Testis (tissue), 2 donors: ENCODE measurements at regions not wholly inside any gene's neighbourhood (a gene's known extent, or its start where the extent isn't known, plus 50 kb on each side); places are given as distances from the start of the nearest gene placed in this dataset.

Source experiments
- DNase-seq: peaks from one replicate; pipeline ENCODE4 v3.0.0-alpha.2; 2019
- H3K27ac ChIP-seq, 2 donors: fragments of 200-600 bp; sonication (generic); one replicate each; pipeline ENCODE4 v1.5.1; 2019
- H3K27me3 ChIP-seq: fragments of 200-600 bp; sonication (generic); one replicate; pipeline ENCODE4 v1.5.1; 2019
- H3K36me3 ChIP-seq: fragments of 200-600 bp; sonication (generic); one replicate; pipeline ENCODE4 v1.5.1; 2017; ENCODE audit warnings: low read depth; ENCODE audit errors: missing control alignments
- H3K4me1 ChIP-seq: fragments of 200-600 bp; sonication (generic); one replicate; pipeline ENCODE4 v1.5.1; 2019
- H3K4me3 ChIP-seq, 2 donors: fragments of 200-600 bp; sonication (generic); one replicate each; pipeline ENCODE4 v1.5.1; 2017 to 2019
- H3K9me3 ChIP-seq: fragments of 200-600 bp; sonication (generic); one replicate; pipeline ENCODE4 v1.5.1; 2017
- POLR2A ChIP-seq: fragments of 450-650 bp; IDR thresholded peaks from one replicate; pipeline ENCODE4 v1.6.1; 2017; ENCODE audit warnings: antibody characterized with exemption, mild to moderate bottlenecking, moderate library complexity
- WGBS, 2 donors: methylation state at CpG; one replicate each; pipeline ENCODE4 v1.1.5; 2018; 5-methylcytosine and 5-hydroxymethylcytosine counted together
- intact Hi-C: fragments of 100-400 bp; cut with DNase I; formaldehyde crosslinking; loops from one replicate; pipeline ENCODE4 v1.15.1; 2023; ENCODE audit warnings: low total_unique reads
- TF ChIP-seq, protein P1 (sequence below), 3 experiments: fragments of 450-650 bp in 2 of 3; fragments of 200-600 bp in 1 of 3; sonication (generic) in 1 of 3; IDR thresholded peaks; one replicate each; pipeline ENCODE4 v1.5.1; 2016 to 2019; ENCODE audit warnings: antibody characterized with exemption in 3 of 3, mild to moderate bottlenecking in 2 of 3, moderate library complexity in 1 of 3

DNA sequence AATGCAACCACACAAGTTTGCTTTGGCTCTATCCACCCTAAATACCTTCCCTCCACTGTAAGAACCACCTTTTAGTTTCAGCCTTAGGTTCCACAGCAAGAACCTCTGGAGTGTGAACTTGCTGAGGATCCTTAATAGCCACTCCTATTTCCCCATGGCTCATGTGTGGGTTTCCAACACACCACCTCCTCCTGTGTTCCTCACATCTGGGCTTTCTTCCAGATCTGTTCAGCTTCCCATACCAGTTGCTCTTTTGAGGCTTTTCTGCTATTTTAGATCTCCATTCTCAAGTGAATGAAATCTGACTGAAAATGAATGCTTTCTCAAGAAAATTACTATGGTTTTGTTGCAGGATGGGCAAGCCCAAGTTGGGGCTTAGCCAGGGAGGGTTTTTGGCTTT is 104.8 kb upstream of the MIR17HG start:
- Histone ChIP-seq H3K9me3 (no peaks in the 10 kb centered on the region), H3K27me3 (no peaks in the 10 kb centered on the region), H3K4me1 (no peaks in the 10 kb centered on the region), H3K4me3 (no peak overlapping the region), H3K27ac (no peak overlapping the region), H3K36me3 (no peaks in the 10 kb centered on the region)
- intact Hi-C loops: no loop called here
- DNase-seq: no peak
- no peak for TF ChIP-seq POLR2A
- TF ChIP-seq, protein P1, sequence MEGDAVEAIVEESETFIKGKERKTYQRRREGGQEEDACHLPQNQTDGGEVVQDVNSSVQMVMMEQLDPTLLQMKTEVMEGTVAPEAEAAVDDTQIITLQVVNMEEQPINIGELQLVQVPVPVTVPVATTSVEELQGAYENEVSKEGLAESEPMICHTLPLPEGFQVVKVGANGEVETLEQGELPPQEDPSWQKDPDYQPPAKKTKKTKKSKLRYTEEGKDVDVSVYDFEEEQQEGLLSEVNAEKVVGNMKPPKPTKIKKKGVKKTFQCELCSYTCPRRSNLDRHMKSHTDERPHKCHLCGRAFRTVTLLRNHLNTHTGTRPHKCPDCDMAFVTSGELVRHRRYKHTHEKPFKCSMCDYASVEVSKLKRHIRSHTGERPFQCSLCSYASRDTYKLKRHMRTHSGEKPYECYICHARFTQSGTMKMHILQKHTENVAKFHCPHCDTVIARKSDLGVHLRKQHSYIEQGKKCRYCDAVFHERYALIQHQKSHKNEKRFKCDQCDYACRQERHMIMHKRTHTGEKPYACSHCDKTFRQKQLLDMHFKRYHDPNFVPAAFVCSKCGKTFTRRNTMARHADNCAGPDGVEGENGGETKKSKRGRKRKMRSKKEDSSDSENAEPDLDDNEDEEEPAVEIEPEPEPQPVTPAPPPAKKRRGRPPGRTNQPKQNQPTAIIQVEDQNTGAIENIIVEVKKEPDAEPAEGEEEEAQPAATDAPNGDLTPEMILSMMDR (IDR thresholded peaks at IDR 0.05): no peak

DNA sequence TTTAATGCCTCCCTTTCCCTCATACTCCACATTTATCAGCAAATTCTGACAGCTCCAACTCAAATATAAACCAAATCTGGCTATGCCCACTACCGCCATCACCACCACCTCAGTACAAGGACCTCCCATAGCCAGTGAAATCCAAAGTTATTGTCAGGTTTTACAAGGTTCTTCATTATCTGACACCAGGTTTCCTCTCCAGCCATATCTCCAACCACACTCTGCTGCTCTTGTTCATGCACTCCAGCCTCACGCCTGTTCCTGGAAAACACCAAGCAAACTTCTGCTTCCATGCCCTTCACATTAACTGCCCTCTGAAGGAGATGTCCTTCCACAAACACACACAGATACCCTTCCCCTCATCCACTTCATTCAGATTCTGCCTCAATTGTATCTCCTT is 102.2 kb upstream of the MIR17HG start:
- WGBS, 2 donors: 88 to 93% methylated on average over 2 of the region's 2 CpGs
- no peaks in the 10 kb centered on the region for H3K4me1 ChIP-seq
- intact Hi-C loops: no loop called here
- H3K4me3 ChIP-seq: no peak overlapping the region
- TF ChIP-seq POLR2A: no peak
- TF ChIP-seq, protein P1 (IDR thresholded peaks at IDR 0.05): no peak
- H3K27ac ChIP-seq: no peak overlapping the region
- no peak for DNase-seq
- no peaks in the 10 kb centered on the region for H3K9me3 ChIP-seq
- no peaks in the 10 kb centered on the region for H3K36me3 ChIP-seq
- no peaks in the 10 kb centered on the region for H3K27me3 ChIP-seq

DNA sequence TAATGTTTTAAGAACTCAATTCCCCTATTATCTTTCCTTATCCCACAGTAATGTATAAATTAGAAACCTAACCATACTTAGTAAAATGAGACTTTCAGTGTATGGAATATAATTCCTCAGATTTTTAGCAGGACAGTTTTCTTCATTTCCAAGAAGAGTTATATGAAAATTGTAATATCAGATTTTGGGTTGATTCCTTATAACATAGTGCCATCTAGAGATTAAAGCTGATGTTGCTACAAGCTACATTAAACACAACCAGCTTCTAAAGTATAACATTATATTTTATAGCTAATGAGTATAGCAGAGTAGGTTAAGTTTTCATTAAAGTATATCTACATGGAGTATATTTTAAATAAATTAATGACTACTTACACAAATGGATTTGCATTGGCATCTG is 99.7 kb upstream of the MIR17HG start:
- H3K4me1 ChIP-seq: no peaks in the 10 kb centered on the region
- intact Hi-C loops: no loop called here

DNA sequence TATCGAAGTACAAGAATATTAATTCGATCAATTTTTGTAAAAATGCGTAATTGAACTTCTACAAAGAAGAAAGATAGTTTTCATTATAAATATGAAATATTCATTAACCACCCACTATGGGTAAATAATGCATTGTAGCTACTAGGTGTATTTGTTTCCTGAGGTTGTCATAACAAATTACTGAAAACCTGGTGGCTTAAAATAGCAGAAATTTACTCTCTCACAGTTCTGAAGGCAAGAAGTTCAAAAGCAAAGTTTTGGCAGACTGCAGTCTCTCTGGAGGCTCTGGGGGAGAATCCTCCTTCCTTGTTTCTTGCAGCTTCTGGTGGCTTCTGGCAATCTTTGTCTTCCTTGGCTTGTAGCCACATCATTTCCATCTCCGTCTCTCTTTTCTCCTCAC is 99.2 kb upstream of the MIR17HG start:
- H3K27ac ChIP-seq: no peak overlapping the region
- H3K4me3 ChIP-seq: no peak overlapping the region
- H3K9me3 ChIP-seq: no peaks in the 10 kb centered on the region
- no peaks in the 10 kb centered on the region for H3K36me3 ChIP-seq
- 73 to 75% methylated on average over 4 of the region's 4 CpGs for WGBS, 2 donors
- H3K4me1 ChIP-seq: no peaks in the 10 kb centered on the region
- intact Hi-C loops: no loop called here
- H3K27me3 ChIP-seq: no peaks in the 10 kb centered on the region
- no peak for DNase-seq
- no peak for TF ChIP-seq POLR2A
- TF ChIP-seq, protein P1 (IDR thresholded peaks at IDR 0.05): no peak

More for the DNA sequence above, 99.7 kb upstream of the MIR17HG start:
- no peak for DNase-seq
- no peaks in the 10 kb centered on the region for H3K9me3 ChIP-seq
- no peaks in the 10 kb centered on the region for H3K36me3 ChIP-seq
- no peak overlapping the region for H3K27ac ChIP-seq
- no peaks in the 10 kb centered on the region for H3K27me3 ChIP-seq
- no peak overlapping the region for H3K4me3 ChIP-seq
- no peak for TF ChIP-seq POLR2A
- TF ChIP-seq, protein P1 (IDR thresholded peaks at IDR 0.05): no peak

DNA sequence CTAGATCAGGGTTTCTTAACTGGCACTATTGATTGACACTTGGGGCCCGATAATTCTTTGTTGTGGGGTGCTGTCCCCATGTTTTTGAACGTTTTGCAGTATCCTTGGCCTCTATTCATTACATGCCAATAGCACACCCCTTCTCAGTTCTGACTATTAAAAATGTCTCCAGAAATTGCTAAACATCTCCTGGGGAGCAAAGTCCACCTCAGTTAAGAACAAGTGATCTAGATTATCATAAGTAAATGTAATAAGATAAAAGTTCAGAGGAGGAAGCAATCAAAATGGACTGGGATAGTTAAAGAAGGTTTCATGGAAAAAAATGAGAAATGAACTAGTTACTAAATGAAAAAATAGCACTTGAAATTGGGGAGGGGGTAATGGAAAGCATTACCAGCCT is 98.1 kb upstream of the MIR17HG start:
- no peaks in the 10 kb centered on the region for H3K36me3 ChIP-seq
- TF ChIP-seq POLR2A: no peak
- TF ChIP-seq, protein P1 (IDR thresholded peaks at IDR 0.05): no peak
- H3K4me3 ChIP-seq: no peak overlapping the region
- intact Hi-C loops: no loop called here
- no peak overlapping the region for H3K27ac ChIP-seq
- no peak for DNase-seq
- no peaks in the 10 kb centered on the region for H3K27me3 ChIP-seq
- no peaks in the 10 kb centered on the region for H3K9me3 ChIP-seq
- H3K4me1 ChIP-seq: no peaks in the 10 kb centered on the region
- 76 to 82% methylated on average over 2 of the region's 2 CpGs for whole genome bisulfite sequencing, 2 donors
